Coronary artery (tissue), 2 donors: ENCODE measurements at regions not wholly inside any gene's neighbourhood (a gene's known extent, or its start where the extent isn't known, plus 50 kb on each side); places are given as distances from the start of the nearest gene placed in this dataset.

Experiments
- DNase-seq: peaks from one replicate; pipeline ENCODE4 v3.0.0-alpha.2; 2017; ENCODE audit warnings: low spot score
- H3K27ac ChIP-seq, 2 donors: fragments of 200-600 bp; sonication (generic); one replicate each; pipeline ENCODE4 v1.5.1; 2016 to 2019
- H3K4me3 ChIP-seq: fragments of 200-600 bp; sonication (generic); 2 replicates; pipeline ENCODE4 v1.5.1; 2016; ENCODE audit warnings: mild to moderate bottlenecking, moderate library complexity
- CTCF ChIP-seq: fragments of 200-600 bp; sonication (generic); IDR thresholded peaks from one replicate; pipeline ENCODE4 v1.5.1; 2019; ENCODE audit warnings: antibody characterized with exemption

- TF ChIP-seq CTCF, result no peak
- no peak overlapping the region for H3K27ac ChIP-seq
Observed at GRCh38 chr4:92100975-92101374, 202.8 kb upstream of the GRID2 start.

GRCh38 chr4:92101737-92102172 is 202.0 kb upstream of the GRID2 start:
- peak overlapping the region in 1 of 2 donors; percentile 41 for H3K27ac ChIP-seq
- H3K4me3 ChIP-seq, result no peak overlapping the region
- no peak for DNase-seq
- no peak for TF ChIP-seq CTCF

More at GRCh38 chr4:92100975-92101374, 202.8 kb upstream of the GRID2 start:
- no peak for DNase-seq
- H3K4me3 ChIP-seq, result no peak overlapping the region

GRCh38 chr4:92104506-92104905 is 199.3 kb upstream of the GRID2 start:
- TF ChIP-seq CTCF, result no peak
- H3K4me3 ChIP-seq, result no peak overlapping the region
- H3K27ac ChIP-seq, result no peak overlapping the region
- no peak for DNase-seq

- no peak for TF ChIP-seq CTCF
- no peak overlapping the region for H3K4me3 ChIP-seq
- H3K27ac ChIP-seq, result no peak overlapping the region
- DNase-seq, result no peak
Observed at GRCh38 chr4:92106816-92107215, 196.9 kb upstream of the GRID2 start.

GRCh38 chr4:92111493-92111892 is 192.3 kb upstream of the GRID2 start:
- H3K4me3 ChIP-seq, result no peak overlapping the region
- DNase-seq, result no peak
- TF ChIP-seq CTCF, result no peak
- no peak overlapping the region for H3K27ac ChIP-seq

GRCh38 chr4:92112805-92113204 is 191.0 kb upstream of the GRID2 start:
- TF ChIP-seq CTCF, result no peak
- Histone ChIP-seq H3K4me3 (no peak overlapping the region), H3K27ac (no peak overlapping the region)
- no peak for DNase-seq

GRCh38 chr4:92120810-92121498 is 182.8 kb upstream of the GRID2 start:
- peak overlapping the region; percentile 38 for H3K4me3 ChIP-seq
- TF ChIP-seq CTCF, result no peak
- no peak overlapping the region for H3K27ac ChIP-seq
- DNase-seq, result no peak
